ENCODE measurements at regions not wholly inside any gene's neighbourhood (a gene's known extent, or its start where the extent isn't known, plus 50 kb on each side); places are given as distances from the start of the nearest gene placed in this dataset.
A peak's percentile ranks its signal among the peaks of the same experiment; 100 is the strongest.
"Not testable (repeated sequence)": the region's sequence is repeated elsewhere in the genome, so short reads cannot be mapped to it uniquely, and the experiment has no call there.

- FAIRE-seq: no peak
- TF ChIP-seq POLR2A (IDR thresholded peaks at IDR 0.05; ENCODE audit: low read depth, low read length): no peak
- DNase-seq (ENCODE audit: insufficient read length, low spot score): no peak
These were observed 384.3 kb downstream of the PTPRU start for GRCh38 chr1:29620631-29621030.

- TF ChIP-seq POLR2A (IDR thresholded peaks at IDR 0.05; ENCODE audit: low read depth, low read length): no peak
- DNase-seq (ENCODE audit: insufficient read length, low spot score) (no peak), FAIRE-seq (no peak)
These were observed 370.9 kb downstream of the PTPRU start for GRCh38 chr1:29607236-29607635.

GRCh38 chr1:29604796-29605195 lies 368.5 kb downstream of the PTPRU start:
- FAIRE-seq; DNase-seq (ENCODE audit: insufficient read length, low spot score): not testable (repeated sequence)

DNA sequence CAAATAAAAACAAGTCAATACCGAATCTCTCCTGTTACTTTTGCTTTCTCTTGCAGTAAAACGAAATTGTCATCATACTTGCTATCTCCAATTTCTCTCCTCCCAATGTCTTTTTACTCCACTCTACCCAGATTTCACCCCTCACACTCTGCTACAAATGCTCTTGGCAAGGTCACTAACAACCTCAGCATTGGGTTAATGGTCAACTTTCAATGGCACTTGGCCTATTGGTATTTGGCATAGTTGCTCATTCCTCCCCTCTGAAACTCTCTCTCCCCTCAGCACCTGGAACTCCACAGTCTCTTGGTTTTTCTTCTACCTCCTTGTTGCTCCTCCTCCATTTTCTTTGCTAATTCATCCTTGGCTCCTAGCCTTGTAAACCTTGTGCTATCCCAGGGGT lies 367.3 kb downstream of the PTPRU start:
- FAIRE-seq (no peak), DNase-seq (ENCODE audit: insufficient read length, low spot score) (no peak)
- no peak for TF ChIP-seq POLR2A (IDR thresholded peaks at IDR 0.05; ENCODE audit: low read depth, low read length)

DNA sequence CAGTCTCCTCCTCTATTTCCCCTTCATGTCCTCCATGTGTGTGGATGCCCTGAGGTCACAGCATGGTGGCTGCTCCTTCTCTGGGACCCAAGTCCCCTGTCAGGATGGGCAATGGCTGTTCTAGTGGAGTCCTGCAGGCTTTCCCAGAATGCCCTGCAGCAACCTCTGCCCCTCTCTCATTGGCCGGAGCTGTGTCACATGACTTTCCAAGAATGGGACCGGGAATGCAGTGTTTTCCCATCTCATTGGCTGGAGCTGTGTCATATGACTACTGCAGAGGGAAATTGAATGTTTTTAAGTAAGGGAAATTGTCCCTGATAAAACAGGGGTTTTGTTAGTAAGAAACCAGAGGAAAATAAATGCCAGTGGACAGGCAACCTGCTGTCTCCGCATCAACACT lies 365.9 kb downstream of the PTPRU start:
- DNase-seq (ENCODE audit: insufficient read length, low spot score) (no peak), FAIRE-seq (no peak)
- no peak for TF ChIP-seq POLR2A (IDR thresholded peaks at IDR 0.05; ENCODE audit: low read depth, low read length)

DNA sequence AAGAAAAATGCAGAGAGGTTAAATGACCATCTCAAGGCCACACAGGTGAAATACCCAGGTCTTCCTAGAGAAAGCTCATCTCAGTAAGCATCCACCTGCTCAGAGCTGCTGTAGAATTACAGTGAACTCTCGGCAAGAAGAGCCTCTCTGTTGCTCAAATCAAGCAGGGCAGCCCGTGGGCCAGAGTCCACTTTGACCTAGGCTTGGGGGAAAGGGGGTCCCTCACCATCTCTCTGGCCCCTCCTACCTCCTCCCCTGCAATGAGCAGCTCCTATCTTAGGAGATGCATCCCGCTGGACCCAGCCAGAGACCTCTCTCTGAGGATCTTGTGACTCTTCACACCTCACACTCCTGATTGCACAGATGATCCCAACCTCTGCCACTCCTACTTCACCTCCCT lies 364.7 kb downstream of the PTPRU start:
- TF ChIP-seq POLR2A (IDR thresholded peaks at IDR 0.05; ENCODE audit: low read depth, low read length): no peak
- FAIRE-seq (no peak), DNase-seq (ENCODE audit: insufficient read length, low spot score) (no peak)

DNA sequence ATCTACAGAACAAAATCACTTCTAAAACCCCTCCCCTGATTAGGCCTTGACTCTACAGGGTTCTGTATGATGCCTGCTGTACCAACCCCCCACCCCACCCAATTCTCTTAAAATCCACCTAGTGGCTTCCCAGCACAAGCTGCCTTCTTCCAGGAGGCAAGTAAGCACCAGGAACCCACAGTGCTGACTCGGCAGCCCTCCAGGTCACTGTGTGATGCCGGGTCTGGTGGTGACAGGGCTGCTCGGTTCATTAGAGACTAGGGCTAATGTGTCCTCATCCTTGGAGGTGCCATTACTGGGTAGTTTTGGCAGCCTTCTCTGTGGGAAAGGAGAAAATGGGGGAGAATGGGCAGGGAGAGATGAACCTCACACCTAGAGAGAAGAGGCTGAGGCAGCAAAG lies 363.5 kb downstream of the PTPRU start:
- FAIRE-seq: no peak
- no peak for TF ChIP-seq POLR2A (IDR thresholded peaks at IDR 0.05; ENCODE audit: low read depth, low read length)
- DNase-seq (ENCODE audit: insufficient read length, low spot score): no peak

- no peak for DNase-seq (ENCODE audit: insufficient read length, low spot score)
- TF ChIP-seq POLR2A (IDR thresholded peaks at IDR 0.05; ENCODE audit: low read depth, low read length): no peak
- FAIRE-seq: no peak
These were observed 362.7 kb downstream of the PTPRU start for GRCh38 chr1:29599071-29599470.

DNA sequence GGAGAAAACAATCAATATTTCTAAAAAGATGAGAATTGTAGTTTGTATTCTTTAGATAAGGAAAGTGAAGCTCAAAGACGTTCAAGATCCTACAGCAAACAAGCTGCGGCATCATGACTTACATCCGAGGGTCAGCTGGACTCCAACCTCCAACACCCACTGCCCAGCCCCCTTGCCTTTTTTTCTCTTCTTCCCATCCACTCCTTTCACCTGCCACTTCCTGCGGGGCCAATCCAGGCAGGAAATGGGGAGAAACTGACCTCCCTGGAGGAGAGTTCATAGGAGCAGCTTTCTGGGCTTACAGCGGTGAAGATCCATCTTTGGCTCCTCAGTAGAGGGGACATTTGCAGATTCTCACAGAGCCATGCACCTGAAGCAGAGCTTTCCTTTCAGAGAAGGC lies 361.5 kb downstream of the PTPRU start:
- DNase-seq (ENCODE audit: insufficient read length, low spot score) (no peak), FAIRE-seq (no peak)
- TF ChIP-seq POLR2A (IDR thresholded peaks at IDR 0.05; ENCODE audit: low read depth, low read length): no peak

- TF ChIP-seq POLR2A (IDR thresholded peaks at IDR 0.05; ENCODE audit: low read depth, low read length): no peak
- no peak for FAIRE-seq
These were observed 357.5 kb downstream of the PTPRU start for GRCh38 chr1:29593601-29594382.

GRCh38 chr1:29592731-29593130 lies 356.4 kb downstream of the PTPRU start:
- no peak for FAIRE-seq
- no peak for TF ChIP-seq POLR2A (IDR thresholded peaks at IDR 0.05; ENCODE audit: low read depth, low read length)
- DNase-seq (ENCODE audit: insufficient read length, low spot score): no peak

More at GRCh38 chr1:29593601-29594382, 357.5 kb downstream of the PTPRU start:
- DNase-seq (ENCODE audit: insufficient read length, low spot score): no peak

DNA sequence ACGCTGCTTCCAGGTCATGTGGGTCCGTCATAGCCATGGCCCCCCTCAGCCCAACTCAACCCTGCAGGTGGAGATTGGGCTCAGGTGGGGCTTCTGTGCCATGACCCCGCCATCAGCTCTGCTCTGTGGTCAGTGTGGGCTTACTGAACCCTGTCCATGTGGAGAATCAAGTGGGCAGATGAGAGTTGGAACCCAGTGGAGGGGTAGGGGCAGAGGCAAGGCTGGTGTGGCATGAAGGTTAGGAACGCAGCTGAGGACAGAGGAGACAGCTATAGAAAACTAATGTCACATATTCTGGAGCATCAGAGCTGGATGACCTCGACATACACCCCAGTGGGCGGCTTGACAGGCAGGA lies 355.9 kb downstream of the PTPRU start:
- DNase-seq (ENCODE audit: insufficient read length, low spot score) (no peak), FAIRE-seq (no peak)
- no peak for TF ChIP-seq POLR2A (IDR thresholded peaks at IDR 0.05; ENCODE audit: low read depth, low read length)

- DNase-seq (ENCODE audit: insufficient read length, low spot score) (no peak), FAIRE-seq (no peak)
- TF ChIP-seq POLR2A (IDR thresholded peaks at IDR 0.05; ENCODE audit: low read depth, low read length): no peak
These were observed 355.4 kb downstream of the PTPRU start for GRCh38 chr1:29591601-29592260.

DNA sequence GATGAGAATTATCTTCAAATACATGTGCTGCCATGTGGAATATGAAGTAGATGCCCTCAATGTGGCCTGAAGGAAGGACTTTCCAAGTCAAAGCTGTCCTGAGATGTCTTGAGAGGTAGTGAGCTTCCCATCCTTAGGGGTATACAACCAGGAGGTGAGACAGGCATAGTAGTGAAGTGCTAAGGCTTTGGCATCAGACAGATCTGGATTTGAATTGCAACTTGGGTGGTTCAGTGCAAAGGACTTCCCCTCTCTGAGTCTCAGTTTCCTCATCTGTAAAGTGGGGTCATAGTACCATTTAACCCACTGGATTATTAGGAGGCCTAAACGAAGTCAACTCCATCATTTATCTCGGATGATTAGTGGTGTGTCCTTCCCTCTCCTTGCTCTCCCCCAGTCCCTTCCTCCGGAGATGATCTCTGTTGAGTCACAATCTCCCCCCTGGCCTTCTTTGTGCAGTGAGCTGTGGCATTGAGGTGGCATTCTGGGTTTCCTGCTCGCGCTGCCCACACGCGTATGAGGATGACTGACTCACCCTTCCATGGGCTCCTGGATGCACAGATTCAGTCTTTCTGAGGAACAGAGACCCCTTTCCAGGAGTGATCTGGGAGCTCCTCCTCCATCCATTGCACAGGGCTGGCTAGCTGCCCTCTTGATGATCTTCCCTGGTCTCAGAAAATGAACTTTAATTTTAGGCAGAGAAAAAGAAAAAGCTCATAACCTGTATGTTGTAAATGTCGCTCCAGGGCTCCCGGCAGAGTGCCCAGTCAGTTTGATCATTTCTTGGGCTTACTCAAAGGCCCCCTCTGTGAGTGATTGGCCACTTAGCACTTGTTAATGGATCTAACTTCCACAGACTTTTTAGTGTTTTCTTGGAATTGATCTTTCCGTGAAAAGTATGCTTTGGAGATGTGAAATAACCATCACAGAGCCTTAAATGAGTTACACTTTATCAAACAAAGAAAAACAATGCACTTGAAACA lies 354.6 kb downstream of the PTPRU start:
- peak; percentile 70 for DNase-seq (ENCODE audit: insufficient read length, low spot score)
- TF ChIP-seq POLR2A (IDR thresholded peaks at IDR 0.05; ENCODE audit: low read depth, low read length): no peak
- FAIRE-seq: peak; percentile 96

DNA sequence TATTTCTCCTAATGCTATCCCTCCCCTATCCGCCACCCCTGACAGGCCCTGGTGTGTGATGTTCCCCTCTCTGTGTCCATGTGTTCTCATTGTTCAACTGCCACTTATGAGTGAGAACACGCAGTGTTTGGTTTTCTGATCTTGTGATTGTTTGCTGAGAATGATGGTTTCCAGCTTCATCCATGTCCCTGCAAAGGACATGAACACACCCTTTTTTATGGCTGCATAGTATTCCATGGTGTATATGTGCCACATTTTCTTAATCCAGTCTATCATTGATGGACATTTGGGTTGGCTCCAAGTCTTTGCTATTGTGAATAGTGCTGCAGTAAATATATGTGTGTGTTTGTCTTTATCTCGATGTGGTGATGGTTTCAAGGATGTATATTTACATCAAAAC lies 353.4 kb downstream of the PTPRU start:
- DNase-seq (ENCODE audit: insufficient read length, low spot score); FAIRE-seq: not testable (repeated sequence)

Measured in H54 (cell line).